SKM-1 treated with dmso at 0.1 percent for 144 hours (cell line): ENCODE measurements at regions not wholly inside any gene's neighbourhood (a gene's known extent, or its start where the extent isn't known, plus 50 kb on each side); places are given as distances from the start of the nearest gene placed in this dataset.

Experiments
- DNase-seq: peaks from one replicate; lab custom pipeline; 2025; ENCODE audit not compliant: unreplicated experiment; lab: John Stamatoyannopoulos, UW

DNA sequence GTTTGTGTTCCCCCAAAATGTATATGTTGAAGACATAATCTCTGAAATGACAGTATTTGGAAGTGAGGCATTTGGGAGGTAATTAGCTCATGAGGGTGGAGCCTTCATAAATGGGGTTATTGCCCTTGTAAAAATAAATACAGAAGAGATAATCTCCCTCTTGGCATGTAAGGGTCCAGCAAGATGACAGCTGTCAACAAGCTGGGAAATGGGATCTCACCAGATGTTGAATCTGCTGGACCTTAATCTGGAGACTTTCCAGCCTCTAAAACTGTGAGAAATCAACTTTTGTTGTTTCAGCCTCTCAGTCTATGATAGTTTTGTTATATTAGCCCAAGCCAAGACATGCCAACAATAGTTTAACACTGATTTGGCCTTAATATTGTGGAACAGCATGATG, 438.2 kb upstream of the PCDH7 start:
- no peak for DNase-seq

DNA sequence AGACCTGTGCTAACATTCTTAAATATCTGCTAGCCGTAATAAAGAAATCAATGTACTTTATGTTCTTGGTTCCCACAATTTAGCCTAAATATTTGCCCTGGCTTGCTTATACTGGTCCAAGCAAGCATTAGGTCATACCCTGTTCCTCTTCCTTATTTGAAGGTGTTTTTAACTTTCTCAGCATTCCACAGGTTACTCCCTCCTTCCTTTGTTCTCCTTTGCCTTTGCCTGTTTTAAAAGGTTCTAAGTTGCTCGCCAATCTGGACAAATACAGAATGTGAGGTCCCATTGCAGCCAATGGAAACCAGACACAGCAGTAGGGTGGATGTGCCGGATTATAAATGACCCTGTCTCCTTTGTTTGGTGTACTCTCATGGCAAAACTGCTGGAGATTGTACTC, 436.8 kb upstream of the PCDH7 start:
- no peak for DNase-seq

DNA sequence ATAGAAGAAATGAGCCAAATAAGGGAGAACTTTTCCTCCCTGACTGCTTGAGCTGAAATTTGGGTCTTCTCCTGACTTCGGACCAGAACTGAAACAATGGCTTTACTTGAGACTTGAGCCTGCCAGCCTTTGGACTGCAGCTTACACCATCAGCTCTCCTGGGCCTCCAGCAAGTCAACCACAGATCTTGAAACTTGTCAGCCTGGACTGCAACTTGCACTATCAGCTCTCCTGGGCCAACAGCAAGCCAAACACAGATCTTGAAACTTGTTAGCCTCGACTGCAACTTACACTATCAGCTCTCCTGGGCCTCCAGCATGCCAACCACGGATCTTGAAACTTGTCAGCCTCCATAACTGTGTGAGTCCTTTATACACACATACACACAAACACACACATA, 425.9 kb upstream of the PCDH7 start:
- DNase-seq = no peak

DNA sequence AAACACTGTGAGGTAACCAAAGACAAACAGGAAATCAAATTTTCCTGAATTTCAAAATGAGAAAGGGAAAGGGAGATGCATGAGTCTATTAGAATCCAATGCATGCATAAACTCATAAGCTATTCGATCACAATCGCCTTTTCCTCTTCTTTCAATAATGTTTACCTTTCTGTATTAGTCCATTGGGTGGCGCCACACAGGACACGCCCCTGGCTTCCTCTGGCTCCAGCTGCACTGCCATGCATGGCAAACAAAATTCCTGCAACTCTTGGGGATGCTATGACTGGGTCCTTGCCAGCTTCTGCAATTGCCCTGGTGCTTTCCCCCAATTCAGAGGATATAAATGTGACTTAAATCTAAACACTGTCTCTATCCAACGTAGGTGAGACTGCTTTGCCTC, 424.5 kb upstream of the PCDH7 start:
- no peak for DNase-seq

DNA sequence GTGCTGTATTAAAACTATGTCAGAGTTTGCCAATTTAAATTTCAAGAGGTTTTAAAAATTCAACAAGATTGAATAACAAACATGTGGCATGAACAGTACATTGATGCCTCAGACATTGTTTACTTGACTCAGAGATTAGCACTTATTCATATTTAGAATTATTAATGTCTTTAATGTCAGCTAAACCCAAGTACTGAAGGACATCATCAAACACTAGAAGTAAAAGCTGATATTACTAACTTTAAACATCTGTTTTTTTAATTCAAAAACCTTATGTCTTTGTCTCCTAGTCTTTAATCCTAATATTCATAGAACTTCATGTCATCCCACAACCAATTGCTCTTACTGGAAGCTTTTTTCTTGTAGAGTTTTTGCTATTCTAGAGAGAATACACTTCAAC, 406.2 kb upstream of the PCDH7 start:
- DNase-seq = no peak

DNA sequence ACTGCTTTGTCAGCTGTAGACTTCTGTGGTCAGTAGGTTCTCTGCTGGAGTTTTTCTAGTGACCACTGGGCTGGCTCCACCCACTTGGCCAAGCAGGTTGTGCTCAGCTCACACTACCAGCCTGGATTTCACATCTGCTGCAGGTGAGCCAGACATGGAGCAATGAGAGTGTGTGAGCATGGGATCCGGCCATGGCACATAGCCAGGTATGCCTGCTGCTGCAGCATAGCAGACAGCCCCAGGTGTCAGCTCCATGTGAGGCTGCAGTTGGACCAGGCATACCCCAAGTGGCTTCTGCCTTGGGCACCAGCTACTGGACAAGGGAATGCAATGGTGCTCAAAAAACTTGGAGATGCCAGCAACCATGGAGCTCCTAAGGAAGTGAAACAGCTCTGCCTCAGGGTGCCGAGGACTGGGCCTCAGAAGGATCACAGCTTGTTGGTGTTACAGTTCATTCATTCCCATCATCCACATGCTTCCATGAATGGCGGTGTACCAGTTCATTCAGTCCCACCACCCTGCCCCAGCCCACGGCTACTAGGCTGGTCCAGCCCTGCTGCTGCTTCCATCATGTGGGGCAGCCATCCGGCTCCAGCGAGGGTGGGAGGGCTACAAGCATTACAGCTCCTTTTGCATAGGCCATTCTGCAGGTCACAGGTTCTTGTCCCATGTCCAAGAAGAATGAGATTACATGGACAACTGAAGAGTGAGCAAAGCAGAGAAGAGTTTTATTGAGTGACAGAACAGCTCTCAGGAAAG, 389.1 kb upstream of the PCDH7 start:
- no peak for DNase-seq

DNA sequence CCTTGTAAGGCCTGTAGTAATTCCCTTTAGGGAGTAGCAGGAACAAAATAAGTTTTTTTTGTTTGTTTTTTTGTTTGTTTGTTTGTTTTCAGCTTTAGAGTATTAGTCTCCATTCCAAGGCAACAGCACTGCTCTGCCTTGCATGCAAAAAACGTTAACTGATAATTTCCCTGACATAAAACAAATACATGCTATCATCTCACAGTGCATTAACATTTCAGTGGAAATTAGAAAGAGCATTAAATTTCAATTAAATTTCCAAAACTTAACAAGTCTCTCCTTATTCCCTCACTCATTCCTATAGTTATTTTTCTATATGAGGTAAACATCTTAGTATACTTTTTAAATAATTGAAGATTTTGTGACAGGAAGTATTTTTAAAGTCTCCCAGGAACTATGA, 378.4 kb upstream of the PCDH7 start:
- no peak for DNase-seq

DNA sequence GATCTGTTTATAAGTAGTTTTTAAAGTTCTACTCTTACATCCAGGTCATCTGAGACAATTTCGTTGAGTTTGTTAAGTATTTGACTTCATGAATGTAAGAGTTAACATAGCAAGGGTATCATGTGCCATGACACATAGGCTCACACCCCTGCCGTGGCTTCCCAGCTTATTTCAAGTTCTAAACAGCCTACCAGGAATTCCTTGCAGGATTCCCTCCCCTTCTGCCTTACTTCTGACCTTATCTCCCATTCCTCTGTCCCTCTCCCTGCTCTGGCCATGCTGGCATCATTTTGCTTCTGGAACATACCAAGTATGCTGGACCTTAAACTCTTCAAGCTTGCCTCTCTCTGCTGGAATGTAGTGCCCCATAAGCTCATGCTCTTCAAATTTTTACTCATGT, 369.9 kb upstream of the PCDH7 start:
- no peak for DNase-seq

DNA sequence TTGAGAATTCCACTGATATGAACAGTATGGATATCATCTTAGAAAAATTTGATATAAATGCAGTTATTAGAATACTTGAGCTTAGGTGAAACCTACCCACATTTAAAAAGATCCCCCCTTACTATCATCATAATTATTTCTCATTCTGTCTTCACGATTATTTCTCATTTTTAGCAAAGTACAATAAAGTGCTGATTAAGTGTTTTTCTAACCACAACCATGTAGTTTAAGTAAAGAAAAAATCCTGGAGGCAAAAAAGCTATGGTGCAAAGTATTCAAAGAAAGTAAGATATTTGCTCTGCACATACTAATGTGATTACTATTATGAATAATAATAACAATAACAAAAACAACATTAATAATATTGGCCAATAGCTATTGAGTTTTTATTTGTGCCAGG, 365.6 kb upstream of the PCDH7 start:
- DNase-seq = no peak

DNA sequence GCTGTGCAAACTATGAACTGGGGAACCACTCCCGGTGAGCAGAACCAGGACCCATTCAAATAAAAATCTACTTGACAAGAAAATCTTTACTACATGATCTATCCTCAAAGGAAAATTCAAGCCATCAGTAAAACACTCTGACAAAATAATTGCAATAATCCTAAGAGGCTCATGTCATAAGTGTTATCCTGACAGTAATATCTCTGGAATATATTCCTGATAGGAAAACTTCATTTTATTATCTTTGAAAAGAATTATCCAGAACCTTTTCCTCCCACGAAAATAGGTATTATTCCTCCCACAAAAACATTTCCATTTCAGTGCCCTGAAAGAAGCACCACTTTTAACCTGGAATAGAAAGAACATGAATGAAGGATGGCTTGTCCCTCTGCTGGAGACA, 357.7 kb upstream of the PCDH7 start:
- no peak for DNase-seq

DNA sequence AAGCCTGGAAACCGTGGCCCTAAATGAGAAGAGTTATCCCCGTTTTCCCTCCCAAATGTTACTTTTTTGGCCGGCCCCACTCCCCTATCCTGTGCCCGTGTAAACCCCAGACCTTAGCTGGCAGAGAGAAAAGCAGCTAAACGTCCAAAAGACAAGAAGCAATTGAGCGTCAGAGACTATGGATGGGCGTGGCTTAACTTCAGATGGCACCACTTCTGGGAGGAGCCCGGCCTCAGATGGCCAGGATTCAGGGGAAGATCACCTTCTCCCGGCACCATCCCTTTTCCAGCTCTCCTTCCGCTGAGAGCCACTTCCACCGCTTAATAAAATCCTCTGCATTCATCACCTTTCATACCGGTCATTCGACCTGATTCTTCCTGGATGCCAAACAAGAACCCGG, 350.1 kb upstream of the PCDH7 start:
- no peak for DNase-seq

DNA sequence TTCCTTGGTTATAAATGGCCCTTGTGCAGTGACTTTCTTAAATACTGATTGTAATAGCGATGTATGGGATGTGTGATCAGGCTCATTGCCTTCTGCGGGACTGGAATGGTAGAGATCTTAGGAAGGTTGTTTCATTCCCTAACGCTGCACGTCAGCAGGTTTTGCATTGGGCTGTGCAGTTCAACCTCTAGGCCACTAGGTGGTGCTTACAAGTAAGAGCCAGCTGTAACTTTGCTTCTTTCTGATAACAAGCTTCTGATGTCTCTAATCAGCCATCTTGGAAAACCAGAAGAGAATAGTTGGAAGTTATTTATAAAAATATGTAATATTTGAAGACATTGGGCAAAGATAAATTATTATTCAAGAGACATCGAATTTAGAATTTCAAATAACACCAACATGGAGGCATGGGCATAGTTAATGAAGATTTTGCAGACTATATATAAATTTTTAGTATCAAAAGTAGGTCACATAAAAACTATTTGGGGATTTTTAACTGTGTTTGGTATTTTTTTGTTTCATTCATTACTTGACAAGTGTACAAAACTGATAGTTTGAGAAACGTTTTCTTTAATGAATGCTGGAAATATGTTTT, 339.7 kb upstream of the PCDH7 start:
- DNase-seq = peak; percentile 32

DNA sequence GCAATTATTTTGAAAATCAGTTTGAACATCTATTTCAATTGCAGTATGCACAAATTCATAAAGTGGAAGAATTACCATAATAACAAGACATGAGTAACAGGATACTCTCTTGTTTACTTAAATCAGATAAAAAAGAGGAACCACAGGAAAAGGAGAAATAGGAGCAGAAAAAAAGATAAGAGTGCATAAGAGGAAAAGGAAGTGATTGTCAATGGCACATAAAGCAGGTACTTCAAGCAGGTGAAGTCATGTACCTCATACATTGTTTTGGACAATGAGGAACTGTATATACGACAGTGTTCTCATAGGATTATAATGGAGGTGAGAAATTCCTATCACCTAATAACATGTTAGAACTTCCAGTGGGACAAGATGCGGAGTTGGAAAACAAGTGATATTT, 334.5 kb upstream of the PCDH7 start:
- DNase-seq = peak; percentile 32

DNA sequence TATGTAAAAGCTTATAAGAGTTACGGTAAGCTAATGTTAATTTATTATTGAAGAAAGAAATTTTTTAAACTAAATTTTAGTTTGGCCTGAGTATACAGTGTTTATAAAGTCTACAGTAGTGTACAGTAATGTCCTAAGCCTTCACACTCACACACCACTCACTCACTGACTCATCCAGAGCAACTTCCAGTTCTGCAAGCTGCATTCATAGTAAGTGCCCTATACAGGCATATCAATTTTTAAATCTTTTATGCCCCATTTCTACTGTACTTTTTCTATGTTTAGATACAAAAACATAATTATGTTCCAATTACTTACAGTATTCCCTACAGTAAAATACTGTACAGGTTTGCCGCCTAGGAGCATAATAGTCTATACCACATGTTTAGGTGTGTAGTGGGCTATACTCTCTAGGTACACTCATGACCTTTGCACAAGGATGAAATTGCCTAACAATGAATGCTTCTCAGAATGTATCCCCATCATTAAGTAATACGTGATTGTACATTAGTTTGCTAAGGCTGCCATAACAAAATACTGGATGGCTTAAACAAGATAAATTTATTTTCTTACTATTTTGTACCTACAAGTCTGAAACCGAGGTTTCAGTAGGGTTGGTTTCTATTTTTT, 333.8 kb upstream of the PCDH7 start:
- DNase-seq = no peak

DNA sequence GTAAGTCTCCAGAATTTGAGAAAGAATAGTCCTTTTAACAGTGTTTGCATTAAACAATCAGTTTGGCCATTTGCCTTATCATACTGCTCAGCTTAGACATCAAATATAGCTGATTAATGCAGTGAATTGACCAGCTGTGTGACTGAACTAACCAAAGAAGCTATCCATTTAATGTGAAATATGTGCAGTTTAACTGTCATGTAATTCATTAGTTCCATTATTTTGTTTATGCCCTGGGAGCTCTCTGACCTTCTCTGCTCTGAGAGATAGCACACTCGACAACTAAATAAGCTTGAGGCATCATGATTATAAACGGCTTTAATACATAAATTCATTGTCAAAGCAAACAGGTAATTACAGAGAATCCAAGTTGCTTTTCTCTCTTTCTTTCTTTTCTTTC, 324.3 kb upstream of the PCDH7 start:
- no peak for DNase-seq

DNA sequence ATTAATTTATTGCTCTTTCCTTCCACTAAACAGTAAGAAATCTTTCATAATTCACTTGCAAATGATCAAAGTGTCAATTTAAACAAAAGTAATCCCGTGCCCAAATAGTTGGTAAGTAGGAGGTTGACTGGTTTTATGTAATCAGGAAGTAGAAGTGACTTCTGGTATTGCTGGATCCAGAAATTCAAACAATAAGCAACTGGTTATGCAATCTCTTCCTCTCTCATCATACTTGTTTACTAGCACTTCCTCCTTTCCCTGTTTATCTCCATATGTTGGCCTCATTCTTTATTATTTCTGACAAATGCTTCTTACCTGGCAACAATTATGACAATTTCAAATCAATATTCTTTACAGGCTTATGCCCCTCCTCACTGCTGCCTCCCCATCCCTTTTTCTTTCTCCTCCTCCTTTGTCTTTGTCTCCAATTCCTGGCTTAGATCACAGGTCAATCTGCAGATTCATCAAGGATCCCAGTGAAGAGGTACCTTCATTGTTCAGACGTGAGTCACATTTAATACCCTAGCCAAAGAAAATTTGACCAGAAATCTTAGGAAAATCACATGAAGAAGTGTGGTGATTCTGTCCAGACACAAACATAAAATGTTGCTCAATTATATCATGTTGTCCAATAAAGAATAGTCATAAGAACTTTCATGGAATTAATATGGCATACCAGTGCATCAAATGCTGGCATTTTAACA, 323.2 kb upstream of the PCDH7 start:
- peak; percentile 56 for DNase-seq

DNA sequence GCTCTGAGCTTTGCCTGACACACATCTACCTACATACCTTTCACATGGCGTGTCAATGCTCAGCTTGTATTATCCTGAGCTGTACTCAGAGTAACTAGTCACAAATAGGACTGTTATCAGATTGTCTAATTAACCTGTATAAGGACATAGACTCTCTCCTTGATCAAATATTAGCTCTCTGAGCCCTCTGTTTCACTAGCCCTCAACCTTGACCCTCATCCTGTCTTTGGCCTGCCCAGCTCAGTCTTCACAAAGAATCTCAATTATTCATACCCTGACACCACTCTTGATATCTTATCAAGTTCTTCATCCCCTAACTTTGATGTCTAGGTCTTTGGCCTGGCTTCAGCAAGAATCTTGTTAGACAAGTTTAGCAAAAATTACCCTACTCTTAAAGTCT, 320.7 kb upstream of the PCDH7 start:
- no peak for DNase-seq

DNA sequence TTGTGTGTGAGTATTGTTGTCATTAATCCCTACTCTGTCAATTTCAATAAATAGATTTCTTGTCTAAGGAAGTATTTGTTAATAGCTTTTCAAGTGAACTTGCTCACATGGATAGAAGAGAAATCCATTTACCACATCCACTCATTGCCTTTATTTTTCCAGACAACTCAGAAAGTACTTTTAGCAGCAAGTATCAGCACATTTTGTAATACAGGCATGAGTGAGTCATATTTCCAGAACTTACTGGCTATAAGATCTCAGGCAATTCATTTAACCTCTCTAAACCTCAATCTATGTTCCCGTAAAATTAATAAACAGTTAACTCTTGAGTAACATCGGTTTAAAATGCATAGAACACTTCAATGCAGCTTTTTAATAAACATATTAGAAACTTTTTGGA, 317.9 kb upstream of the PCDH7 start:
- DNase-seq = no peak

DNA sequence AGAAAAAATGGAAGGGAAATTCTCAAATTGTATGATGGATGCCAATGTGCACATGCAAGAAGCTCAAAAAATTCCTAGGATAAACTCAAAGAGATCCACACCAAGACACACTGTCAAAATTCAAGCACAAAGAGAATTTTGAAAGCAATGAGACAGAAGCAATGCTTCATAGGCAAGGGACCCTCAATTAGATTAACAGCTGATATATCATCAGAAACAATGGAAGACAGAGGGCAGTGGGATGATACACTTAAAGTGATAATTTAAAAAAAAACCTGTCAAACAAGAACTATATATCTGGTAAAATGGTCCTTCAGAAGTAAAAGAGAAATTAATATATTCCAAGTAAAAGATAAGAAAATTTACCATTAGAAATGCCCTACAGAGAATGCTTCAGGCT, 306.3 kb upstream of the PCDH7 start:
- no peak for DNase-seq

DNA sequence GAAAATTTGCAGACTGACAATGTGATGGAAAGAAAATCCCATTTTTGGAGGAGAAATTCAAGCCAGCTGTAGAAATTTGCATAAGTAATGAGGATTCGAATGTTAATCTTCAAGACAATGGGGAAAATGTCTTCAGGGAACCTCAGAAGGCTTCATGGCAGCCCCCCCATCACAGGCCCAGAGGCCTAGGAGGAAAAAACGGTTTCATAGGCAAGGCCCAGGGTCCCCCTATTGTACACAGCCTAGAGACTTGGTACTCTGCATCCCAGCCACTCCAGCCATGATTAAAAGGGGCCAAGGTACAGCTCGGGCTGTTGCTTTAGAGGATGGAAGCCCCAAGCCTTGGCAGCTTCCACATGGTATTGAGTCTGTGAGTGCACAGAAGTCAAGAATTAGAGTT, 303.6 kb upstream of the PCDH7 start:
- no peak for DNase-seq

DNA sequence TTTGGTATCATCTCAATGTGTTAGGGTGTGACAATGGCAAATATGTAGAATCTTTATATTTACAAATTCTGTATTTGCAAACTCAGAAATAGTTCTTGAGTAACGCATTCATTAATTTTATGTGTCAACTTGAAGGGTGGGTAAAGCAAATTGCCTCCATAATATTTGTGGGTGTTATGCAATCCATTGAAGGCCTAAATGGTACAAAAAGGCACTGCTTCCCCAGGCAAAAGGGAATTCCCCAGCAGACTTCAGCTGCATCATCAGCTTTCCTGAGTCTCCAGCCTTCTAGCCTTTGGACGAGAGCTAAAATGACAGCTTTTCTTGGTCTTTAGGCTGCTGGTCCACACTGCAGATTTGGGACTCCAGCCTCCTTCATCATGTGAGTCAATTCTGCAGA, 292.2 kb upstream of the PCDH7 start:
- DNase-seq = no peak
